T-cell (primary cell): ENCODE measurements at regions not wholly inside any gene's neighbourhood (a gene's known extent, or its start where the extent isn't known, plus 50 kb on each side); places are given as distances from the start of the nearest gene placed in this dataset.

ENCODE experiments used
- ATAC-seq, 4 experiments: fragments of 200-7000 bp in 3 of 4; fragments of 150-1000 bp in 1 of 4; cut with Tn5 transposase; replicated peaks in 1 of 4; 1 replicate in 3 of 4; 2 replicates in 1 of 4; pipeline ENCODE4 v1.10.0; 2021; ENCODE audit warnings: moderate library complexity in 3 of 4, mild to moderate bottlenecking in 2 of 4, moderate number of reproducible peaks in 1 of 4
- CTCF ChIA-PET, 2 donors: fragments of 300-600 bp; sonication (Branson Sonifier 250); formaldehyde crosslinking; loops; one replicate each; lab custom pipeline; 2022; ENCODE audit warnings: antibody characterized with exemption in 2 of 2; lab: Charles Lee
- POLR2A ChIA-PET, 2 donors: fragments of 300-600 bp; sonication (Branson Sonifier 250); formaldehyde crosslinking; loops; one replicate each; lab custom pipeline; 2022; ENCODE audit warnings: antibody characterized with exemption in 2 of 2; lab: Charles Lee
- DNase-seq, 35 experiments: peaks; one replicate each; pipeline versions ENCODE4 v3.0.0 to v3.0.0-alpha.2; 2013 to 2023
- H3K27ac ChIP-seq: one replicate; pipeline ENCODE4 v1.5.1; 2013; ENCODE audit warnings: low read length
- H3K27me3 ChIP-seq, 2 experiments: replicated peaks in 1 of 2; 1 replicate in 1 of 2; 2 replicates in 1 of 2; pipeline versions ENCODE4 v1.6.1 to v1.7.0; 2013; ENCODE audit warnings: low read length in 1 of 2, mixed read lengths in 1 of 2; ENCODE audit not compliant: control insufficient read depth in 2 of 2, insufficient read depth in 2 of 2; ENCODE audit errors: extremely low read depth in 1 of 2
- H3K36me3 ChIP-seq, 2 donors: 1 replicate in 1 of 2; 2 replicates in 1 of 2; pipeline versions ENCODE4 v1.6.1 to v1.7.0; 2013; ENCODE audit warnings: low read length in 1 of 2; ENCODE audit not compliant: control insufficient read depth in 2 of 2, insufficient read depth in 1 of 2; ENCODE audit errors: extremely low read depth in 1 of 2
- H3K4me1 ChIP-seq, 2 experiments: 1 replicate in 1 of 2; 2 replicates in 1 of 2; pipeline versions ENCODE4 v1.6.1 to v1.7.0; 2013; ENCODE audit warnings: low read length in 2 of 2, mixed read lengths in 1 of 2; ENCODE audit not compliant: insufficient read depth in 2 of 2, control insufficient read depth in 1 of 2; ENCODE audit errors: extremely low read depth in 1 of 2
- H3K4me3 ChIP-seq, 2 donors: 1 replicate in 1 of 2; 2 replicates in 1 of 2; pipeline versions ENCODE4 v1.5.1 to v1.7.0; 2013; ENCODE audit warnings: mild to moderate bottlenecking in 2 of 2, low read length in 1 of 2, moderate library complexity in 1 of 2; ENCODE audit not compliant: control insufficient read depth in 1 of 2; ENCODE audit errors: extremely low read depth in 1 of 2
- H3K9me3 ChIP-seq: 2 replicates; pipeline ENCODE4 v1.7.0; 2013
- H3K27ac Mint-ChIP-seq, 2 donors: one replicate each; pipeline ENCODE4 v1.8.0; 2020 to 2021; ENCODE audit warnings: mild to moderate bottlenecking in 2 of 2, mixed read lengths in 2 of 2
- H3K27me3 Mint-ChIP-seq, 2 donors: one replicate each; pipeline ENCODE4 v1.8.0; 2021 to 2022; ENCODE audit warnings: mixed read lengths in 2 of 2
- H3K36me3 Mint-ChIP-seq: one replicate; pipeline ENCODE4 v1.8.0; 2021; ENCODE audit warnings: mixed read lengths
- H3K4me1 Mint-ChIP-seq, 3 donors: one replicate each; pipeline ENCODE4 v1.8.0; 2020 to 2022; ENCODE audit warnings: mixed read lengths in 3 of 3, mild to moderate bottlenecking in 1 of 3
- H3K4me3 Mint-ChIP-seq, 3 donors: one replicate each; pipeline ENCODE4 v1.8.0; 2020 to 2022; ENCODE audit warnings: mild to moderate bottlenecking in 3 of 3, mixed read lengths in 3 of 3, moderate library complexity in 3 of 3
- H3K9me3 Mint-ChIP-seq, 3 donors: one replicate each; pipeline ENCODE4 v1.8.0; 2020 to 2022; ENCODE audit warnings: mixed read lengths in 3 of 3
- WGBS: methylation state at CpG from one replicate; pipeline ENCODE4 v1.1.5; 2013; ENCODE audit warnings: missing lambda C conversion rate; ENCODE audit not compliant: insufficient coverage; 5-methylcytosine and 5-hydroxymethylcytosine counted together

DNA sequence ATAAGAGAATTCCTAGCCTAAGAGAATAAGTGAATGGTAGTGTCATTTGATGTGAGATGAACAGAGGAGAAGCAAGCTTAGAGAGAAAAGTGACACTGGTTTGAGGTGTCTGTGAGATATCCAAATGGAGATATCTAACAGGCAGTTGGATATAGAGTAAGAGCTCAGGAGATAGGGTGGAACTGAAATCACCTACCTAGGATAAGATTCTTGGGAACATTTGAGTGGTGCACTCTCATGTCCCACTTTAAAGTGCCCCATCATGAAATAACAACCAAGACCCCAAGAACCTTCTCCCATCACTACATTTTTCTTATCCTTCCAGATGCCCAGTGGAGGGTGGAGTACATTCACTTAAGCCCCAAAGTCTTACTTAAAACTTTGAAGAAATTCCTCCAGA is 109.0 kb upstream of the MAFB start:
- H3K4me3 Mint-ChIP-seq = no peak overlapping the region
- peaks cover 7 to 16% of the 10 kb centered on the region in 2 donors for H3K27me3 Mint-ChIP-seq
- no peaks in the 10 kb centered on the region for H3K4me1 Mint-ChIP-seq
- no peaks in the 10 kb centered on the region for H3K4me1 ChIP-seq
- no peaks in the 10 kb centered on the region for H3K36me3 Mint-ChIP-seq
- DNase-seq (no peak), ATAC-seq (no peak)
- H3K4me3 ChIP-seq = no peak overlapping the region
- CTCF ChIA-PET = interaction anchor here in 1 of 2 donors (1.0 kb wide), 1 partner anchor 165 kb away, joined by 4 read pairs; no protein-coding TSS in a partner anchor
- POLR2A ChIA-PET = no interaction called here
- no peaks in the 10 kb centered on the region for H3K9me3 Mint-ChIP-seq
- no peaks in the 10 kb centered on the region for H3K36me3 ChIP-seq
- H3K9me3 ChIP-seq = no peaks in the 10 kb centered on the region
- no peak overlapping the region for H3K27ac Mint-ChIP-seq
- H3K27me3 ChIP-seq = no peaks in the 10 kb centered on the region
- no peak overlapping the region for H3K27ac ChIP-seq

DNA sequence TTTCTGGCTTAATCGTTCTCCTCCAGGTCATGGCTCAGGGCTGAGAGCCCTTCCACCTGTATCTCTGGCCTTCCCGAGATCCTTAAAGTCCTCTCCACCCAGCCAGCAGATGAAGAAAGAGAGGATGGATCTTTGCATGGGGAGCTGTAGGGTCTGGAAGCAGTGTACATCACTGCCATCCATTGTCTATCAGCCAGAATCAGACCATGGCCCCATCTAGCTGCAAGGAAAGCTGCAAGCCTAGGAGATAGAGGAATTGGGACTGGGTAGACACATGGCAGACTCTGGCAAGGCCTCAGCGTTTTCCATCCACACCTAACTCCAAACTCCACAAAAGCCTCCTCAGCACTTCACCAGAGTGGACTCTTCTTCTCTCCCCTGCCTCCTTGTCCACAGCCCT is 113.8 kb upstream of the MAFB start:
- DNase-seq (no peak), ATAC-seq (no peak)
- no peak overlapping the region for H3K27ac ChIP-seq
- no peaks in the 10 kb centered on the region for H3K4me1 Mint-ChIP-seq
- no peaks in the 10 kb centered on the region for H3K36me3 ChIP-seq
- ChIA-PET CTCF (no interaction called here), POLR2A (no interaction called here)
- H3K27me3 ChIP-seq = peaks cover 0 to 5% of the 10 kb centered on the region in 2 experiments
- 100% methylated on average over 1 of the region's 3 CpGs for WGBS
- peaks cover 4 to 19% of the 10 kb centered on the region in 2 donors for H3K27me3 Mint-ChIP-seq
- H3K9me3 ChIP-seq = no peaks in the 10 kb centered on the region
- no peak overlapping the region for H3K27ac Mint-ChIP-seq
- no peak overlapping the region for H3K4me3 ChIP-seq
- H3K9me3 Mint-ChIP-seq = no peaks in the 10 kb centered on the region
- no peaks in the 10 kb centered on the region for H3K36me3 Mint-ChIP-seq
- no peaks in the 10 kb centered on the region for H3K4me1 ChIP-seq
- H3K4me3 Mint-ChIP-seq = no peak overlapping the region

DNA sequence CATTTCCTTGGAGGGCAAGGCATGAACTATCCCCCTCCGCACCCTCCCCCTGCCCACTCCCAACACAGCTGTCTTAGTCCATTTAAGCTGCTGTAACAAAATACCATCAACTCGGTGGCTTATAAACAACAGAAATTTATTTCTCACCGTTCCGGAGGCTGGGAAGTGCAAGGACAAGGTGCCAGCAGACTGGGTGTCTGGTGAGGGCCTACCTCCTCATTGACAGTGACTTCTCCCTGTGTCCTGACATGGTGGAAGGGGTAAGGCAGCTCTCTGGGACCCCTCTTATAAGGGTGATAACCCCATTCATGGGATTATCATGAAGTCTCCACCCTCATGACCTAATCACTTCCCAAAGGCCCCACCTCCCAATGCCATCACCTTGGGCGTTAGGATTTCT is 114.3 kb upstream of the MAFB start:
- WGBS = 93% methylated on average over 4 of the region's 5 CpGs
- Histone ChIP-seq H3K9me3 (no peaks in the 10 kb centered on the region), H3K36me3 (no peaks in the 10 kb centered on the region), H3K27me3 (peaks cover 0 to 5% of the 10 kb centered on the region in 2 experiments), H3K4me3 (no peak overlapping the region), H3K4me1 (no peaks in the 10 kb centered on the region), H3K27ac (no peak overlapping the region)
- H3K4me1 Mint-ChIP-seq = no peaks in the 10 kb centered on the region
- DNase-seq = no peak
- no peak overlapping the region for H3K4me3 Mint-ChIP-seq
- no peak for ATAC-seq
- no peaks in the 10 kb centered on the region for H3K9me3 Mint-ChIP-seq
- no peak overlapping the region for H3K27ac Mint-ChIP-seq
- H3K36me3 Mint-ChIP-seq = no peaks in the 10 kb centered on the region
- peaks cover 4 to 19% of the 10 kb centered on the region in 2 donors for H3K27me3 Mint-ChIP-seq
- ChIA-PET CTCF (no interaction called here), POLR2A (no interaction called here)

DNA sequence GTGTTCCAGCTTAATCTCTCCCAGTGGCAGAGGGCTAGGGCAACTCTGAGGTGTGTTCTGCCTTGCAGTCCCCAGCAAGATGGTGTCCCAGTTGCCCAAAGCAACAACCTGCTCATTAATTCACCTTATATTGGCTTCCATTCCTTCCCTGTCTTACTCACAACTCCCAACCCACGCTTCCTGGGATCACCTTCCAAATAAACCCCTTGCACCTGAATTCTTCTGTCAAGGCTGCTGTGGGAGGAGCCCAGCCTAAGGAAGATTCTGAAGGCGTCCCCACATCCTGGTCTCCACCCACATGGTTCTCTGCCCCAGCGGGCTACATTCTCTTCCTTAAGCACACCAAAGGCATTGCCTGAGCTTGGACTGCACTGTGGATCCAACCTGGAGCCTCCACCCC is 116.6 kb upstream of the MAFB start:
- WGBS = 43% methylated on average over 1 of the region's 3 CpGs
- Mint-ChIP-seq H3K9me3 (no peaks in the 10 kb centered on the region), H3K4me1 (no peaks in the 10 kb centered on the region), H3K27me3 (peaks cover 4 to 19% of the 10 kb centered on the region in 2 donors), H3K4me3 (no peak overlapping the region), H3K36me3 (no peaks in the 10 kb centered on the region), H3K27ac (no peak overlapping the region)
- ATAC-seq (no peak), DNase-seq (no peak)
- H3K27me3 ChIP-seq = peaks cover 0 to 8% of the 10 kb centered on the region in 2 experiments
- POLR2A ChIA-PET = no interaction called here
- CTCF ChIA-PET = no interaction called here
- no peak overlapping the region for H3K4me3 ChIP-seq
- no peaks in the 10 kb centered on the region for H3K4me1 ChIP-seq
- H3K9me3 ChIP-seq = no peaks in the 10 kb centered on the region
- no peaks in the 10 kb centered on the region for H3K36me3 ChIP-seq
- no peak overlapping the region for H3K27ac ChIP-seq

DNA sequence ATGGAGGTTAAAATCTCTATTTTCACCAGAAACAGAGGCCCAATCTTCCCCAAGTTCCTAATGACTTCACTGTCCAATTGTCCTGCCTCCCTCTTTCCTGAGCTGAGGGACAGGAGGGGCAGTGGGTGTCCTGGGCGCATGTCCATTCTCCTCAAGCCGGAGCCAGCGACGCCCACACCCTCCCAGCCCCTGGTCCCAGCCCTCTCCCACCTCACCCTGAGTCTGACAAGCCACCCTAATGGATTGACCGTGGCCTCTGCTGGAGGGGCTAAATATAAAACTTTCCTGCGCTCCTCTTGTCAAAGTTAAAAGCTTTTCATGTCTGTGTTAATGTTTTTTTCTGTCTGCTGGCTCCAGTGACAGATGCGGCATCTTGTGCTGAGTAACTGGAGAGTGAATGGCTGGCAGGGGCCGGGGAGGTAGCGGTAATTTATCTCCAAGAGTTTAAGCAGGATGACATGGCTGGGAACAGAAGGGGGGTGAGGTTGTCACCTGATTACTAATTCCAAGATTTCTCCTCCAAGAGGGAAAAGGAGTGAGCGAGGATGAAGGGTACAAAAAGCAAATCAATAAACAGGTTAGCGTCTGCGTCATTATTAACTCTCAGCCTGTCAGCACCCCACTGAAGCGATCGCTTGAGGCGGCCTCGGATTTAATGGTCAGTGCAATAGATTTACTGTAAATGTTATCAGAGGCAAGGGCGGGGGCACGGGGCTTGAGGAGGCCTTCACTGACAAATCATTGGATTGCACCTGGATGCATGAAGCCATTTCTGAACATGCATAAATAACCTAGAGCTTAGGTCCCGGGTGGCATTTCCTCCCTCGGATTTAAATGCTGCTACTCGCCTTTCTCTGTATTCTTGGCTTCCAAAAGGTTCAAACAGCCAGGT is 118.1 kb upstream of the MAFB start:
- Mint-ChIP-seq H3K27me3 (peaks cover 4 to 19% of the 10 kb centered on the region in 2 donors), H3K4me3 (no peak overlapping the region), H3K9me3 (no peaks in the 10 kb centered on the region), H3K4me1 (no peaks in the 10 kb centered on the region), H3K36me3 (no peaks in the 10 kb centered on the region), H3K27ac (no peak overlapping the region)
- ChIA-PET POLR2A (no interaction called here), CTCF (no interaction called here)
- no peak for DNase-seq
- 88% methylated on average over 14 of the region's 21 CpGs for WGBS
- Histone ChIP-seq H3K4me3 (no peak overlapping the region), H3K36me3 (no peaks in the 10 kb centered on the region), H3K27me3 (peaks cover 0 to 12% of the 10 kb centered on the region in 2 experiments), H3K27ac (no peak overlapping the region), H3K9me3 (no peaks in the 10 kb centered on the region), H3K4me1 (no peaks in the 10 kb centered on the region)
- ATAC-seq = no peak

DNA sequence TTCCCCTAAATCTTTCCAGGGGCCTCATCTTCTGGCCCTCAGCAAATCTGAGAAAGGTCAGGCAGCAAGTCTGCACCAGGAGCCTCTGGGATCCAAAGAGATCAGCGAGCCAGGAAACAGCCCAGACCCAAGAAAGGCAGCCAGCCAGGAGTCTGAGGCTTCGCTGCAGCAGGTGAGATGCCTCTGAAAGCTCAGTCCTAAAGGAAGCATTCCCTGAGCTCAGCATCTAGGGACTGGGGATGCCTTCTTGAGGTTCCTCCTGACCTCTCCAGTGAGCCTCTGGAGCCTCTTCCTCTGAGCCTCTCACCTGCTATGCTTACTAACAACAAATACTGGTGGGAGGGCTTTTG is 118.8 kb upstream of the MAFB start:
- Histone ChIP-seq H3K27me3 (peaks cover 0 to 14% of the 10 kb centered on the region in 2 experiments), H3K4me1 (no peaks in the 10 kb centered on the region), H3K9me3 (no peaks in the 10 kb centered on the region), H3K4me3 (no peak overlapping the region), H3K27ac (no peak overlapping the region), H3K36me3 (no peaks in the 10 kb centered on the region)
- ChIA-PET CTCF (no interaction called here), POLR2A (no interaction called here)
- Mint-ChIP-seq H3K4me1 (no peaks in the 10 kb centered on the region), H3K9me3 (no peaks in the 10 kb centered on the region), H3K27ac (no peak overlapping the region), H3K27me3 (peaks cover 4 to 18% of the 10 kb centered on the region in 2 donors), H3K36me3 (no peaks in the 10 kb centered on the region), H3K4me3 (no peak overlapping the region)
- 75% methylated on average over 2 of the region's 2 CpGs for WGBS
- ATAC-seq = no peak
- DNase-seq = no peak
